Testis (tissue), 2 donors: ENCODE measurements at regions not wholly inside any gene's neighbourhood (a gene's known extent, or its start where the extent isn't known, plus 50 kb on each side); places are given as distances from the start of the nearest gene placed in this dataset.

Experiments used
- DNase-seq: peaks from one replicate; pipeline ENCODE4 v3.0.0-alpha.2; 2019
- H3K27ac ChIP-seq, 2 donors: fragments of 200-600 bp; sonication (generic); one replicate each; pipeline ENCODE4 v1.5.1; 2019
- H3K27me3 ChIP-seq: fragments of 200-600 bp; sonication (generic); one replicate; pipeline ENCODE4 v1.5.1; 2019
- H3K36me3 ChIP-seq: fragments of 200-600 bp; sonication (generic); one replicate; pipeline ENCODE4 v1.5.1; 2017; ENCODE audit warnings: low read depth; ENCODE audit errors: missing control alignments
- H3K4me1 ChIP-seq: fragments of 200-600 bp; sonication (generic); one replicate; pipeline ENCODE4 v1.5.1; 2019
- H3K4me3 ChIP-seq, 2 donors: fragments of 200-600 bp; sonication (generic); one replicate each; pipeline ENCODE4 v1.5.1; 2017 to 2019
- H3K9me3 ChIP-seq: fragments of 200-600 bp; sonication (generic); one replicate; pipeline ENCODE4 v1.5.1; 2017
- CTCF ChIP-seq, 3 experiments: fragments of 450-650 bp in 2 of 3; fragments of 200-600 bp in 1 of 3; sonication (generic) in 1 of 3; IDR thresholded peaks; one replicate each; pipeline ENCODE4 v1.5.1; 2016 to 2019; ENCODE audit warnings: antibody characterized with exemption in 3 of 3, mild to moderate bottlenecking in 2 of 3, moderate library complexity in 1 of 3
- POLR2A ChIP-seq: fragments of 450-650 bp; IDR thresholded peaks from one replicate; pipeline ENCODE4 v1.6.1; 2017; ENCODE audit warnings: antibody characterized with exemption, mild to moderate bottlenecking, moderate library complexity
- WGBS, 2 donors: methylation state at CpG; one replicate each; pipeline ENCODE4 v1.1.5; 2018; 5-methylcytosine and 5-hydroxymethylcytosine counted together
- intact Hi-C: fragments of 100-400 bp; cut with DNase I; formaldehyde crosslinking; loops from one replicate; pipeline ENCODE4 v1.15.1; 2023; ENCODE audit warnings: low total_unique reads

GRCh38 chr18:65021021-65021420 lies 729.8 kb upstream of the CDH7 start:
- WGBS, 2 donors: 71 to 74% methylated on average over 2 of the region's 2 CpGs
- no peaks in the 10 kb centered on the region for H3K9me3 ChIP-seq
- no peaks in the 10 kb centered on the region for H3K4me1 ChIP-seq
- H3K4me3 ChIP-seq: no peak overlapping the region
- no peak for DNase-seq
- TF ChIP-seq POLR2A: no peak
- TF ChIP-seq CTCF (IDR thresholded peaks at IDR 0.05): no peak
- no peak overlapping the region for H3K27ac ChIP-seq
- H3K36me3 ChIP-seq: no peaks in the 10 kb centered on the region
- intact Hi-C loops: no loop called here
- H3K27me3 ChIP-seq: no peaks in the 10 kb centered on the region

DNA sequence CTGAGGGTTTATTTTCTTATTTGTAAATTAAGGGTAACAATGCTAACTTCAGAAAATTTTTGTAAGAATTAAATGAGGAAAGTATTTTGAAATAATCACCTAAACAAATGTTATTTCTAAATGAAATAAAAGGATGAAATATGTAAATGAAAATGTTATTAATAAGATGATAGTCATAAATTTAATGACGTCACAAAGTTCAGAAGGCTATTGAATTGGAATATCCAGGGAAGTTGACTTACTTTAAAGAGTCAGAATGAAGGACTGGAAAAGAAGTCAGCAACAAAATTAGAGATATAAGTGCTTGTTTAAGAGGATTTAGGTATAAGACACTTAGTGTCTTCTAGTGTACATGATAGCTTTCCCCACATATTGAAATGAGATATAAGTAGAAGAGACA lies 732.6 kb upstream of the CDH7 start:
- H3K36me3 ChIP-seq: no peaks in the 10 kb centered on the region
- H3K9me3 ChIP-seq: no peaks in the 10 kb centered on the region
- H3K27me3 ChIP-seq: no peaks in the 10 kb centered on the region
- H3K27ac ChIP-seq: no peak overlapping the region
- TF ChIP-seq POLR2A: no peak
- TF ChIP-seq CTCF (IDR thresholded peaks at IDR 0.05): no peak
- WGBS, 2 donors: 91 to 97% methylated on average over 1 of the region's 1 CpG
- no peak for DNase-seq
- no peaks in the 10 kb centered on the region for H3K4me1 ChIP-seq
- no peak overlapping the region for H3K4me3 ChIP-seq
- intact Hi-C loops: no loop called here

DNA sequence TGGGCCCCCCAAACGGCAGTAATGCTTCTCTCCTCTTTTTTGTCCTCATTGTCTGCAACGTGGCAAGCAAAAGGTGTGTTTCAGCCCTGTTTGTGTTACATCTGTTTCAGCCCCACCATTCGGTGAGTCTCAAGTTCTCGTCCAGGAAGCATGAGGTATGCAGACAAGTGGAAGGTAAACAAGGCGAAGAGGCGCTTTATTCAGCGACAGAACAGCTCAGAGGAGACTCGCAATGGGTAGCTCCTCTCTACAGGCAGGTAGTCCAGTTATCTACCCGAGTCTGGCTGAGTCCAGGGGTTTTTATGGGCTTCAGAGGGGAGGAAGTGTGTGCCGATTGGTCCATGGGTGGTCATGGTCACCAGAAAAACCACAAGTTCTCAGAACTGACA lies 733.4 kb upstream of the CDH7 start:
- no peak for DNase-seq
- no peak for TF ChIP-seq POLR2A
- no peak for TF ChIP-seq CTCF (IDR thresholded peaks at IDR 0.05)
- Histone ChIP-seq H3K27ac (no peak overlapping the region), H3K9me3 (no peaks in the 10 kb centered on the region), H3K27me3 (no peaks in the 10 kb centered on the region), H3K4me3 (no peak overlapping the region), H3K36me3 (no peaks in the 10 kb centered on the region), H3K4me1 (no peaks in the 10 kb centered on the region)
- WGBS, 2 donors: 75 to 76% methylated on average over 8 to 10 of the region's 10 CpGs
- intact Hi-C loops: no loop called here

- intact Hi-C loops: no loop called here
- 98% methylated on average over 4 to 12 of the region's 12 CpGs for WGBS, 2 donors
- Histone ChIP-seq H3K4me3 (no peak overlapping the region), H3K27me3 (no peaks in the 10 kb centered on the region), H3K27ac (no peak overlapping the region), H3K9me3 (no peaks in the 10 kb centered on the region), H3K36me3 (no peaks in the 10 kb centered on the region), H3K4me1 (no peaks in the 10 kb centered on the region)
- no peak for DNase-seq
- no peak for TF ChIP-seq POLR2A
- TF ChIP-seq CTCF (IDR thresholded peaks at IDR 0.05): no peak
Measured at GRCh38 chr18:65016631-65017371, 734.0 kb upstream of the CDH7 start.

DNA sequence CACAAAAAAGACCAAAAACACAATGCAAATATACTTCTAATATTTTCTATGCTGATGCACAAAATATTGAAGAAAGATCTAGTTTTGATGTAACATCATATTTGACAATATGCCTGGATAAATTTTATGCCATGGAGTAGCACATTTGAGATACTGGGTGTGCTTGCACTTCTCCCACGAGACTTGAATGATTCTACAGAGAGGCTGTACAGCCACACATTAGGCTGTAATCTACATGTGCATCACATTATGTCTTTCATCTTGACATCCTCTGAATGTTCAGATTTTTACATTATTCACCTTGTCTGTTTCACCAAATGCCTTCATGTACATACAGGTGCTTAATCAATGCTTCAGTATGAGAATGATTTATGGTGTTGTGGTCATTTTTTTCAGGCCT lies 756.4 kb upstream of the CDH7 start:
- Histone ChIP-seq H3K9me3 (no peaks in the 10 kb centered on the region), H3K4me3 (no peak overlapping the region), H3K4me1 (peaks cover 7% of the 10 kb centered on the region), H3K27me3 (no peaks in the 10 kb centered on the region), H3K36me3 (no peaks in the 10 kb centered on the region), H3K27ac (no peak overlapping the region)
- WGBS, 2 donors: 62 to 82% methylated on average over 1 of the region's 1 CpG
- no peak for DNase-seq
- intact Hi-C loops: no loop called here
- TF ChIP-seq POLR2A (no peak), CTCF (IDR thresholded peaks at IDR 0.05) (no peak)
